ENCODE measurements at regions not wholly inside any gene's neighbourhood (a gene's known extent, or its start where the extent isn't known, plus 50 kb on each side); places are given as distances from the start of the nearest gene placed in this dataset.

- Histone ChIP-seq H3K36me3 (no peaks in the 10 kb centered on the region), H3K27me3 (no peaks in the 10 kb centered on the region), H3K4me1 (peaks cover 0 to 2% (median 0%) of the 10 kb centered on the region in 4 donors), H3K27ac (no peak overlapping the region), H3K9me3 (no peaks in the 10 kb centered on the region), H3K4me3 (no peak overlapping the region)
- intact Hi-C loops (cut with DNase I; ENCODE audit: low total_unique reads), result no loop called here
- no peak for DNase-seq
- TF ChIP-seq CTCF (IDR thresholded peaks at IDR 0.05), result no peak
Measured at GRCh38 chr3:72371431-72371830, 476.8 kb downstream of the SHQ1 start.

- Histone ChIP-seq H3K4me1 (peaks cover 0 to 2% (median 0%) of the 10 kb centered on the region in 4 donors), H3K27ac (no peak overlapping the region), H3K9me3 (no peaks in the 10 kb centered on the region), H3K27me3 (no peaks in the 10 kb centered on the region), H3K36me3 (no peaks in the 10 kb centered on the region), H3K4me3 (no peak overlapping the region)
- no peak for TF ChIP-seq CTCF (IDR thresholded peaks at IDR 0.05)
- intact Hi-C loops (cut with DNase I; ENCODE audit: low total_unique reads), result no loop called here
- DNase-seq, result no peak
Measured at GRCh38 chr3:72370947-72371346, 477.3 kb downstream of the SHQ1 start.

GRCh38 chr3:72369681-72370080, 478.6 kb downstream of the SHQ1 start:
- no peaks in the 10 kb centered on the region for H3K9me3 ChIP-seq
- no peak overlapping the region for H3K4me3 ChIP-seq
- H3K4me1 ChIP-seq, result no peaks in the 10 kb centered on the region
- no peak overlapping the region for H3K27ac ChIP-seq
- no peaks in the 10 kb centered on the region for H3K36me3 ChIP-seq
- intact Hi-C loops (cut with DNase I; ENCODE audit: low total_unique reads), result no loop called here
- DNase-seq, result no peak
- no peak for TF ChIP-seq CTCF (IDR thresholded peaks at IDR 0.05)
- no peaks in the 10 kb centered on the region for H3K27me3 ChIP-seq

GRCh38 chr3:72368331-72368975, 479.8 kb downstream of the SHQ1 start:
- Histone ChIP-seq H3K27me3 (no peaks in the 10 kb centered on the region), H3K36me3 (no peaks in the 10 kb centered on the region), H3K4me1 (no peaks in the 10 kb centered on the region), H3K9me3 (no peaks in the 10 kb centered on the region), H3K4me3 (no peak overlapping the region), H3K27ac (no peak overlapping the region)
- DNase-seq, result no peak
- TF ChIP-seq CTCF (IDR thresholded peaks at IDR 0.05), result no peak
- intact Hi-C loops (cut with DNase I; ENCODE audit: low total_unique reads), result no loop called here

- Histone ChIP-seq H3K4me1 (no peaks in the 10 kb centered on the region), H3K9me3 (no peaks in the 10 kb centered on the region), H3K36me3 (no peaks in the 10 kb centered on the region), H3K4me3 (no peak overlapping the region), H3K27ac (no peak overlapping the region), H3K27me3 (no peaks in the 10 kb centered on the region)
- DNase-seq, result no peak
- TF ChIP-seq CTCF (IDR thresholded peaks at IDR 0.05), result no peak
- intact Hi-C loops (cut with DNase I; ENCODE audit: low total_unique reads), result no loop called here
Measured at GRCh38 chr3:72361990-72362389, 486.3 kb downstream of the SHQ1 start.

GRCh38 chr3:72359743-72360142, 488.5 kb downstream of the SHQ1 start:
- intact Hi-C loops (cut with DNase I; ENCODE audit: low total_unique reads), result no loop called here
- Histone ChIP-seq H3K4me1 (no peaks in the 10 kb centered on the region), H3K4me3 (no peak overlapping the region), H3K27ac (no peak overlapping the region), H3K9me3 (no peaks in the 10 kb centered on the region), H3K27me3 (no peaks in the 10 kb centered on the region), H3K36me3 (no peaks in the 10 kb centered on the region)
- DNase-seq, result no peak
- no peak for TF ChIP-seq CTCF (IDR thresholded peaks at IDR 0.05)

All from tibial artery (tissue), 4 donors.